GM12875 (cell line): ENCODE measurements at regions not wholly inside any gene's neighbourhood (a gene's known extent, or its start where the extent isn't known, plus 50 kb on each side); places are given as distances from the start of the nearest gene placed in this dataset.

Experiments
- H3K4me3 ChIP-seq: one replicate; pipeline ENCODE4 v1.5.1; 2011; ENCODE audit warnings: low read depth, low read length, control low read depth
- CTCF ChIP-seq: IDR thresholded peaks from 2 replicates; pipeline ENCODE4 v1.5.1; 2011; ENCODE audit warnings: low read depth, mild to moderate bottlenecking, control low read depth, inconsistent platforms, low read length, moderate library complexity, borderline replicate concordance; ENCODE audit not compliant: insufficient read depth

- H3K4me3 ChIP-seq = no peak overlapping the region
- no peak for TF ChIP-seq CTCF
These were observed 142.8 kb upstream of the B3GAT1 start for GRCh38 chr11:134554861-134555260.

GRCh38 chr11:134554106-134554505 is 142.1 kb upstream of the B3GAT1 start:
- TF ChIP-seq CTCF = no peak
- H3K4me3 ChIP-seq = no peak overlapping the region

- no peak overlapping the region for H3K4me3 ChIP-seq
- no peak for TF ChIP-seq CTCF
These were observed 140.7 kb upstream of the B3GAT1 start for GRCh38 chr11:134552749-134553148.

GRCh38 chr11:134545521-134545920 is 133.5 kb upstream of the B3GAT1 start:
- no peak for TF ChIP-seq CTCF
- H3K4me3 ChIP-seq = no peak overlapping the region

GRCh38 chr11:134544095-134544815 is 132.2 kb upstream of the B3GAT1 start:
- TF ChIP-seq CTCF = no peak
- no peak overlapping the region for H3K4me3 ChIP-seq

- no peak overlapping the region for H3K4me3 ChIP-seq
- no peak for TF ChIP-seq CTCF
These were observed 131.6 kb upstream of the B3GAT1 start for GRCh38 chr11:134543645-134544044.

- no peak overlapping the region for H3K4me3 ChIP-seq
- no peak for TF ChIP-seq CTCF
These were observed 131.2 kb upstream of the B3GAT1 start for GRCh38 chr11:134543241-134543640.
